ENCODE measurements at regions not wholly inside any gene's neighbourhood (a gene's known extent, or its start where the extent isn't known, plus 50 kb on each side); places are given as distances from the start of the nearest gene placed in this dataset.

- no peaks in the 10 kb centered on the region for H3K36me3 ChIP-seq (ENCODE audit: insufficient read depth, low read length)
- H3F3A ChIP-seq (ENCODE audit: insufficient read depth, low read length), result no peaks in the 10 kb centered on the region
- no peaks in the 10 kb centered on the region for H3K9me3 ChIP-seq (ENCODE audit: low read length)
- no peak overlapping the region for H3K27ac ChIP-seq (ENCODE audit: low read depth, low read length, poor library complexity, severe bottlenecking)
- H3K9ac ChIP-seq (ENCODE audit: low read length), result no peak overlapping the region
- H3K79me2 ChIP-seq (ENCODE audit: insufficient read depth, low read length), result no peaks in the 10 kb centered on the region
- no peak overlapping the region for H3K4me3 ChIP-seq (ENCODE audit: low read depth, low read length, poor library complexity, severe bottlenecking)
- H3K4me1 ChIP-seq (ENCODE audit: insufficient read depth, low read length, severe bottlenecking), result no peaks in the 10 kb centered on the region
- no peaks in the 10 kb centered on the region for H3K9me2 ChIP-seq (ENCODE audit: low read depth, low read length)
- TF ChIP-seq CTCF (IDR thresholded peaks at IDR 0.05; ENCODE audit: low read length) (no peak), EZH2 (IDR thresholded peaks at IDR 0.05; ENCODE audit: borderline replicate concordance, low read length) (no peak)
- H4K20me1 ChIP-seq (ENCODE audit: insufficient read depth, low read length), result no peaks in the 10 kb centered on the region
- H3K4me2 ChIP-seq (ENCODE audit: low read length), result no peak overlapping the region
- no peaks in the 10 kb centered on the region for H3K27me3 ChIP-seq (ENCODE audit: insufficient read depth, low read length)
- H2AFZ ChIP-seq (ENCODE audit: low read length), result no peak overlapping the region
These were observed 177.6 kb downstream of the CPE start for GRCh38 chr4:165556383-165556782.

- TF ChIP-seq EZH2 (IDR thresholded peaks at IDR 0.05; ENCODE audit: borderline replicate concordance, low read length) (no peak), CTCF (IDR thresholded peaks at IDR 0.05; ENCODE audit: low read length) (no peak)
- H3K4me2 ChIP-seq (ENCODE audit: low read length), result no peak overlapping the region
- no peaks in the 10 kb centered on the region for H4K20me1 ChIP-seq (ENCODE audit: insufficient read depth, low read length)
- no peaks in the 10 kb centered on the region for H3K9me3 ChIP-seq (ENCODE audit: low read length)
- H3K9ac ChIP-seq (ENCODE audit: low read length), result no peak overlapping the region
- no peaks in the 10 kb centered on the region for H3K9me2 ChIP-seq (ENCODE audit: low read depth, low read length)
- no peaks in the 10 kb centered on the region for H3K36me3 ChIP-seq (ENCODE audit: insufficient read depth, low read length)
- no peak overlapping the region for H3K4me3 ChIP-seq (ENCODE audit: low read depth, low read length, poor library complexity, severe bottlenecking)
- H3K27me3 ChIP-seq (ENCODE audit: insufficient read depth, low read length), result no peaks in the 10 kb centered on the region
- no peak overlapping the region for H3K27ac ChIP-seq (ENCODE audit: low read depth, low read length, poor library complexity, severe bottlenecking)
- H3F3A ChIP-seq (ENCODE audit: insufficient read depth, low read length), result no peaks in the 10 kb centered on the region
- H3K79me2 ChIP-seq (ENCODE audit: insufficient read depth, low read length), result no peaks in the 10 kb centered on the region
- no peak overlapping the region for H2AFZ ChIP-seq (ENCODE audit: low read length)
- H3K4me1 ChIP-seq (ENCODE audit: insufficient read depth, low read length, severe bottlenecking), result no peaks in the 10 kb centered on the region
These were observed 182.1 kb downstream of the CPE start for GRCh38 chr4:165560941-165561340.

- no peak overlapping the region for H3K4me2 ChIP-seq (ENCODE audit: low read length)
These were observed 185.0 kb downstream of the CPE start for GRCh38 chr4:165563851-165564250.

More at GRCh38 chr4:165563851-165564250, 185.0 kb downstream of the CPE start:
- Histone ChIP-seq H3K9me3 (ENCODE audit: low read length) (no peaks in the 10 kb centered on the region), H3K9ac (ENCODE audit: low read length) (no peak overlapping the region), H3K36me3 (ENCODE audit: insufficient read depth, low read length) (no peaks in the 10 kb centered on the region), H3K27ac (ENCODE audit: low read depth, low read length, poor library complexity, severe bottlenecking) (no peak overlapping the region), H4K20me1 (ENCODE audit: insufficient read depth, low read length) (no peaks in the 10 kb centered on the region), H3K4me1 (ENCODE audit: insufficient read depth, low read length, severe bottlenecking) (no peaks in the 10 kb centered on the region), H3K79me2 (ENCODE audit: insufficient read depth, low read length) (no peaks in the 10 kb centered on the region), H3K4me3 (ENCODE audit: low read depth, low read length, poor library complexity, severe bottlenecking) (no peak overlapping the region), H3K9me2 (ENCODE audit: low read depth, low read length) (no peaks in the 10 kb centered on the region), H3F3A (ENCODE audit: insufficient read depth, low read length) (no peaks in the 10 kb centered on the region), H3K27me3 (ENCODE audit: insufficient read depth, low read length) (no peaks in the 10 kb centered on the region), H2AFZ (ENCODE audit: low read length) (no peak overlapping the region)
- no peak for TF ChIP-seq CTCF (IDR thresholded peaks at IDR 0.05; ENCODE audit: low read length)
- no peak for TF ChIP-seq EZH2 (IDR thresholded peaks at IDR 0.05; ENCODE audit: borderline replicate concordance, low read length)
